ENCODE measurements at regions not wholly inside any gene's neighbourhood (a gene's known extent, or its start where the extent isn't known, plus 50 kb on each side); places are given as distances from the start of the nearest gene placed in this dataset.

- DNase-seq (ENCODE audit: low read depth, low spot score): no peak
- H3K4me3 ChIP-seq (ENCODE audit: low read depth, low read length): no peak overlapping the region
- CTCF ChIA-PET: interaction anchor here (0.6 to 12.8 kb wide), 30 partner anchors 9 to 496 kb away, joined by 3 to 459 read pairs (median 4); no protein-coding TSS in a partner anchor
- POLR2A ChIA-PET: interaction anchor here (0.7 to 1.3 kb wide), 3 partner anchors 107 to 181 kb away, joined by 3 to 6 read pairs (median 4); no protein-coding TSS in a partner anchor
- TF ChIP-seq, protein P1, sequence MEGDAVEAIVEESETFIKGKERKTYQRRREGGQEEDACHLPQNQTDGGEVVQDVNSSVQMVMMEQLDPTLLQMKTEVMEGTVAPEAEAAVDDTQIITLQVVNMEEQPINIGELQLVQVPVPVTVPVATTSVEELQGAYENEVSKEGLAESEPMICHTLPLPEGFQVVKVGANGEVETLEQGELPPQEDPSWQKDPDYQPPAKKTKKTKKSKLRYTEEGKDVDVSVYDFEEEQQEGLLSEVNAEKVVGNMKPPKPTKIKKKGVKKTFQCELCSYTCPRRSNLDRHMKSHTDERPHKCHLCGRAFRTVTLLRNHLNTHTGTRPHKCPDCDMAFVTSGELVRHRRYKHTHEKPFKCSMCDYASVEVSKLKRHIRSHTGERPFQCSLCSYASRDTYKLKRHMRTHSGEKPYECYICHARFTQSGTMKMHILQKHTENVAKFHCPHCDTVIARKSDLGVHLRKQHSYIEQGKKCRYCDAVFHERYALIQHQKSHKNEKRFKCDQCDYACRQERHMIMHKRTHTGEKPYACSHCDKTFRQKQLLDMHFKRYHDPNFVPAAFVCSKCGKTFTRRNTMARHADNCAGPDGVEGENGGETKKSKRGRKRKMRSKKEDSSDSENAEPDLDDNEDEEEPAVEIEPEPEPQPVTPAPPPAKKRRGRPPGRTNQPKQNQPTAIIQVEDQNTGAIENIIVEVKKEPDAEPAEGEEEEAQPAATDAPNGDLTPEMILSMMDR (IDR thresholded peaks at IDR 0.05; ENCODE audit: insufficient read depth, low read length, missing control alignments): no peak
Observed at GRCh38 chr21:38170704-38171682, 85.8 kb upstream of the KCNJ15 start.

DNA sequence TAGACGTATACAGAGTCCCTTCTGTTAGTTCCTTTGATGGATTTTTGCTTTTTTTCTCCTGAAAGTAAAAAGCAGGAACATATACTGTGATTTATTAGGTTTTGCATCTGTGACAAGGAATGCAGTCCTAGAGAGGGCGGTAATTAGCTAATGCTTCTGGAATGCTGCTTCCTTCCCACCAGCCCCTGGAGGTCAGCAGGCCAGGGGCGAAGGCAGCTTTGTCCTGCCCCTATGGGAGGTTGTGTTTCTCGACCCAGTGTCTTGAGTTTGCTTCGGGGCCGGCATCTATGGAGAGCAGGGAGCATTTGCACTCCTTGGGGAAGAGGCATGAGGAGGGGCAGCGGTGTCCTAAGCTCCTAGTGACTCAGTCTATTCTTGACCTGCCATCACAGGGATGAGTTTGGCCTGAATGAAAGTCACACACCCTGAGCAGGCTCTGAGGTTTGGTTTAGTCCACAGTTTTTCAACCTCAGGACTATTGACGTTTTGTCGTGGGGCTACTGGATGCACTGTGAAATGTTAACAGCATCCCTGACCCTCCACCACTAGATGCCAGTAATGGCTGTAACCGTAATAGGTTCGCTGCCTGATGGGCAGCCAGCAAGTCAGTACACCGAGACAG lies 85.0 kb upstream of the KCNJ15 start:
- no peak for DNase-seq (ENCODE audit: low read depth, low spot score)
- POLR2A ChIA-PET: interaction anchor here (0.7 to 1.3 kb wide), 2 partner anchors 106 to 181 kb away, joined by 3 to 4 read pairs; no protein-coding TSS in a partner anchor
- TF ChIP-seq, protein P1 (IDR thresholded peaks at IDR 0.05; ENCODE audit: insufficient read depth, low read length, missing control alignments): no peak

GRCh38 chr21:38173276-38174035 lies 83.3 kb upstream of the KCNJ15 start:
- CTCF ChIA-PET: interaction anchor here (1.3 to 12.8 kb wide), 5 partner anchors 15 to 461 kb away, joined by 3 to 459 read pairs (median 3); no protein-coding TSS in a partner anchor
- TF ChIP-seq, protein P1 (IDR thresholded peaks at IDR 0.05; ENCODE audit: insufficient read depth, low read length, missing control alignments): no peak
- H3K4me3 ChIP-seq (ENCODE audit: low read depth, low read length): no peak overlapping the region
- DNase-seq (ENCODE audit: low read depth, low spot score): no peak
- POLR2A ChIA-PET: no interaction called here

More for the DNA sequence above, 85.0 kb upstream of the KCNJ15 start:
- no peak overlapping the region for H3K4me3 ChIP-seq (ENCODE audit: low read depth, low read length)
- CTCF ChIA-PET: interaction anchor here (1.1 to 12.8 kb wide), 9 partner anchors 8 to 460 kb away, joined by 3 to 459 read pairs (median 10); no protein-coding TSS in a partner anchor

- POLR2A ChIA-PET: no interaction called here
- TF ChIP-seq, protein P1 (IDR thresholded peaks at IDR 0.05; ENCODE audit: insufficient read depth, low read length, missing control alignments): no peak
- DNase-seq (ENCODE audit: low read depth, low spot score): no peak
- H3K4me3 ChIP-seq (ENCODE audit: low read depth, low read length): no peak overlapping the region
- CTCF ChIA-PET: interaction anchor here (0.9 to 12.8 kb wide), 2 partner anchors 17 to 179 kb away, joined by 4 to 459 read pairs; no protein-coding TSS in a partner anchor
Observed at GRCh38 chr21:38175306-38175705, 81.5 kb upstream of the KCNJ15 start.

GRCh38 chr21:38177919-38178652 lies 78.7 kb upstream of the KCNJ15 start:
- DNase-seq (ENCODE audit: low read depth, low spot score): no peak
- CTCF ChIA-PET: interaction anchor here (3.7 to 4.5 kb wide), 2 partner anchors 8 to 175 kb away, joined by 46 to 55 read pairs; no protein-coding TSS in a partner anchor
- POLR2A ChIA-PET: no interaction called here
- TF ChIP-seq, protein P1 (IDR thresholded peaks at IDR 0.05; ENCODE audit: insufficient read depth, low read length, missing control alignments): no peak
- no peak overlapping the region for H3K4me3 ChIP-seq (ENCODE audit: low read depth, low read length)
